Stimulated activated CD4-positive, alpha-beta T cell treated with anti-CD3 and anti-CD28 coated beads, Interleukin-15, amount 100 ng/mL, for 24 hours (primary cell): ENCODE measurements at regions not wholly inside any gene's neighbourhood (a gene's known extent, or its start where the extent isn't known, plus 50 kb on each side); places are given as distances from the start of the nearest gene placed in this dataset.

Experiments used
- DNase-seq: peaks from one replicate; pipeline ENCODE4 v3.0.0-alpha.2; 2020

DNA sequence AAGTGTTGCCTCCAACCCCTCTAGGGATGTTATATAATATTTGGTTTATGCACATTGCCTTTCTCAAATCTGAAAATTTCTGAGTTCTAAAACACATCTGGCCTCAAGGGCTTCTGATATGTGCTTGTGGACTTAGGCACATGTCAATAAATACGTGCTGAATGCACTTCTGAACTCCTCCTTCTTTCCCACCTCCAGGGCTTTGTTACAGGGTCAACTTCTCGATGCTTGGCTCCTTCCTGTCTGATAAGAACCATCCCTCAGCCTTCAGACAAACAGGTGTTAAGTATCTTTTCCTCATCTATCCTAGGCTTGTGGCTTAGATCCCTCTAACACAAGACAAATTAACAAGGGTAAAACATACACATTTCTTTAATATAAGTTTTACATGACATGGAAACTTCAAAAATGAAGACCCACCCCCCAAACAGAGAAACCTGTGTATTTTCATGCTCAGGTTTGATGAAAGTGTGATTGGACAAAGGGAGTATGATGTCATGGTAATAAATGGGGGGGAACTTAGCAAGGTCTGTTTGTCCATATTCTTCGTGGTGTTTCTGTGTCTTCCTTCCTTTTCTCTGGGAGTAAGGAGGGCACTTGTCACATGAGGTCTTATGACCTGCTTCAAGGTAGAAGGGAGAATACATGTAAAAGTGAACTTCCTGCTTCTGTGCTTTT is 326.9 kb downstream of the CD83 start:
- no peak for DNase-seq

GRCh38 chr6:14447240-14447639 is 329.7 kb downstream of the CD83 start:
- DNase-seq: no peak

DNA sequence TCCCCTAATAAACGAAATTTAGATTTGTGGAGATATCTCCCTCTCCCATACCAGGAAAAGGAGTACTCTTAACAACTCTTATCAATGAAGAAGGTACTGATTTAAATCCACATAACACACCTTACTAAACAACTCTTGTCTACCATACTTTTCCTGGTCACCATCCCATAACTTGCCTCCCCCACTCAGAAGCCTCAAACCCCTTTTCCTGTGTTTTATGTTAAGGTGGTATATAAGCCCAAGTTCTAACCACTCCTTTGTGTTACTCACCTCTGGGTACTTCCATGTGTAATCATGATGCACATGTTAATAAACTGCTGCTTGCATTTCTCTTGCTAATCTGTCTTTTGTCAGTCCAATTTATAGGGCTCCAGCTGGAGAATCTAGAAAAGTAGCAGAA is 330.7 kb downstream of the CD83 start:
- DNase-seq: no peak

GRCh38 chr6:14450133-14450504 is 332.5 kb downstream of the CD83 start:
- no peak for DNase-seq

- no peak for DNase-seq
These were observed 333.0 kb downstream of the CD83 start for GRCh38 chr6:14450578-14450977.

DNA sequence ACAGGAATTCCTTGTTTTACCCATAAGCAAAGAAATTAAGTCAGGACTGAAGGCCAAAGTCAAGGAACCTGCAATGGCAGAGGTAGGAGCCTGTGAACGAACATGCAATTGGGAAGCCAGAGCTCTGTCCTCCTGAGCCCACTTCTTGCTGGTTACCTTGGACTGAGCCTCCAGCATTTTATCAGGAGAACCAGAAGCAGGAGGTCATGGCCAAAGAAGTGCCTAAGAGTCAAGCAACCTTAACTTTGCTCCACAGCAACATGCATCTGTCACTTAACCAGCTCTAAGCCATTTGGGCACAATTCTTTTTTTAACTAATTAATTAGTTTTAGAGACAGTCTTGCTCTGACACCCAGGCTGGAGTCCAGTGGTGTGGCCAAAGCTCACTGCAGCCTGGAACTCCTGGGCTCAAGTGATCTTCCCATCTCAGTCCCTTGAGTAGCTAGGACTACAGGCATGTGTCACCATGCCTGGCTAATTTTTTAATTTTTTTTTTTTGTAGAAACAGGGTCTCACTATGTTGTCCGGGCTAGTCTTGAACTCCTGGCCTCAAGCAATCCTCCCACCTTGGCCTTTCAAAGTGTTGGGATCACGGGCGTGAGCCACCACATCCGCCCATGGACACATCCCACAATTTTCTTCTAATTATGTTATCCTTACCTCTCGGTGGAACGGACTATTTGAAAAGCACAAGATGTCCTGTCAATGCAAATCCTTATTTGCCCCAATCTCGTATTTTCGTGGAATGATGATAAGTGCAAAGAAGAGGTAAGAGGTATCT is 334.2 kb downstream of the CD83 start:
- DNase-seq: no peak

GRCh38 chr6:14452567-14453527 is 335.3 kb downstream of the CD83 start:
- DNase-seq: peak; percentile 79

DNA sequence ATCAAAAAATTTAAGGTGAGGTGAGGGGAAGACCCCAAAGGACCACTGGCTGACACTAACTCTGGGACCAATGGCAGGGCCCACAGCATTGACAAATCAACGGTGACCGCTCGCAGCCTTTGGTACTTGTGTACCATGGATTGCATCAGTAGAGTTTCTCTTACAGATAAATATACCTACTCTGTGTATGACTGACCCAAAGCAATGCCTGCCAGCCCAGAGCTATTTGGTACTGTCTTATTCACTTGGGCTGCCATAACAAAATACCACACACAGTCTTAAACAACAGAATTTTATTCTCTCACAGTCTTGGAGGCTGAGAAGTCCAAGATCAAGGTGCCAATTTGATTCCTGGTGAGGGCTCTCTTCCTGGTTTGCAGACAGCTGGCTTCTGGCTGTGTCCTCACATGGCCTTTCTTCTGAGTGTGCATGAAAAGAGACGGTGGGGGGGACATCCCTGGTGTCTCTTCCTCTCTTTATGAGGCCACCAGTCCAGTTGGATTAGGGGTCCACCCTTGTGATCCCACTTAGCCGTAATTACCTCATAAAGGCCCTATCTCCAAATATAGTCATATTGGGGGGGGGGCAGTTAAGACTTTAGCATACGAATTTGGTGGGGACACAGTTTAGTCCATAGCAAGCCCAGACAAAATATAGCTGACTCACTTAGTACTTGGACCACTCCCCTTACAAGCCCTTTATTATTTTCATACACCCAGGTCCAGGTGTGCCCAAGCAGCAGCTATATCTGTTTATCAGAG is 336.3 kb downstream of the CD83 start:
- no peak for DNase-seq

- DNase-seq: peak; percentile 66
These were observed 336.9 kb downstream of the CD83 start for GRCh38 chr6:14454473-14454775.

DNA sequence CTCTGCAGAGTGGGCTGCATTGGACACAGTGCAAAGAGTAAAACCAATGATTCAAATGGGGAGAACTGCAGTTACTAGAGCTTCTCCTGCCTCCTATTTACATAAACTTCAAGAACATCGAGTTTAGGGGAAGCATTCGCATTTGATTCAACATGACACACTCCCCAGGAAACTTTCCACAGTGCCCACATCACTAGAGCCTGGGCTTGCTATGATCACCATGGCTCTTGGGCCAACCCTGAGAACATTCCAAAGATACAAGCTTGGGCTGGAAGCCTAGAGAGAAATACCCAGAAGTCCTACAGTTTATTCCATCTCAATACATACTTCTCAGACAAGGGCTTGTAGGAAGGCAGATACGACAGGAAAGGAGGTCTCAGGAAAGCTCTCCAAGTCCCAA is 337.9 kb downstream of the CD83 start:
- DNase-seq: no peak

DNA sequence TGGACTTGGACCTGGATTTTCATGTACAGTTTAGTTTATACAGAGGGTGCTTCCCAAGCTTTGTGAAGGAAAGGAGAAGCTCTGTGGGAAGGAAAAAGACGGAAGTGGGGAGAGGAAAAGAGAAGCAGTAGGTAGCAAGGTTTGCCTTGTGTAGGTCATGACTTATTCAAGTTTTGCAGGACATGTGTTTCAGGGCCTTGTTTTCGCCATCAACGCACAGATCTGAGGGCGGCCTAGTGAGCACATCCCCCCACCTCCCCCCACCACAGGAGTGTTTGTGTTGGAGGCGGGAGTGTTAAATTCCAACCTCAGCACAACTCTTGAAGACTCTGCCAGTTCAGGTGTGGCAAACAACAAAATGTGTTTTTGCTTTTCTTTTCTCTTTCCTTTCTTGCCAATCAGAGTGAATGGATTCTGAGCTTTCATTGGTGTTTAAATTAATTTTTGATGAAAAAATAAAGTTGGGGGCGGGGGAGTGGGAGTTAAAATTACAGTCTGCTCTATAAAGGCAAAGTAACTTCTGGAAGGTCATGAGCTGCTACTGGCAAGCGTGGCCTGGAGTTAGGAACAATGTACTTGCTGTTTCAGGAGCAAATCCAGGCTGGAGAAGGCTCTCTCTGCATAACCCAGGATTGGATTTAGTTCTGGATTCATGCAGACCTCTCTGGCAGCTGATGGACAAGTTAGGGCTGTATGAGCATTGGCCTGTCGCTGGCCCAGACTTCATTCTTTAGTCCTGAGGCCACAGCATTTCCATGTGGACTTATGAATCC is 338.5 kb downstream of the CD83 start:
- no peak for DNase-seq

DNA sequence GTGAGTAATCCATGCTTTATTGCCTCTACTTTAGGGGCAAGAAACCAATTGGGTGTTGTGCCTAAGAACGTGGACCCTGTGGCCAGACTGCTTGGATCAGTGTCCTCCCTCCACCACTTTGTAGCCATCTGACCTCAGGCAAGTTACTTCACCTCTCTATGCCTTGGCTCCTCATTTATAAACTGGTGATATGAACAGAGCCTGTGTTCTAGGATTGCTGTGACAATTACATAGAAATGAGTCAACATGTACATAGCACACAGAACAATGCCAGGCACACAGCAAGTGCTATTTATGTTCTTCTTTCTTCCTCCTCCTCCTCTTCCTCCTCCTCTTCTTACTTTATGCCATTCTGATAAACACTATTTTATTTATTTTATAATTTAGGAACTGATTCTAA is 339.4 kb downstream of the CD83 start:
- no peak for DNase-seq

DNA sequence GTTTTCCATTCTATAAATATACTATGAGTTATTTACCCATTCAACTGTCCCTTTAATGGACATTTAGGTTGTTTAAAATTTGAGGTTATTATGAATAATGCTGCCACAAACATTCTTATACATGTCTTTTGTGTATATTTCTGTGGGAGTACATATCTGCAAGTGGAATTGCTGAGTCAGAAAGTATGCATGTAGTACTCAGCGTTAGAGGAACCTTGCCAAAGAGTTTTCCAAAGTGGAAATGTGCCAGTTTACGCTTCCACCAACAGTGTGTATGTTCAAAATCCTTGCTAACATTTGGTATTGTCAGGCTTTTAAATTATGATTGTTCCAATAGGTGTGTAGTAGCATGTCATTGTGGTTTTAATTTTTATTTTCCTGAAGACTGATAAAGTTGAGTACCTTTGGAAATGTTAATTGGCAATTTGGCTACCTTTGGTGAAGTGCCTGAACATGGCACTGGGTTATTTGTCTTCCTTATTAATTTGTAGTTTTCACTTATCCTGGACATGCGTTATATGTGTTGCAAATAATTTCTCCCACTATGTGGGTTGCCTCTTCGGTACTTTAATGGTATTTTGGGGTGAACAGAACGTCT is 341.2 kb downstream of the CD83 start:
- DNase-seq: no peak

GRCh38 chr6:14459315-14459714 is 341.7 kb downstream of the CD83 start:
- no peak for DNase-seq

DNA sequence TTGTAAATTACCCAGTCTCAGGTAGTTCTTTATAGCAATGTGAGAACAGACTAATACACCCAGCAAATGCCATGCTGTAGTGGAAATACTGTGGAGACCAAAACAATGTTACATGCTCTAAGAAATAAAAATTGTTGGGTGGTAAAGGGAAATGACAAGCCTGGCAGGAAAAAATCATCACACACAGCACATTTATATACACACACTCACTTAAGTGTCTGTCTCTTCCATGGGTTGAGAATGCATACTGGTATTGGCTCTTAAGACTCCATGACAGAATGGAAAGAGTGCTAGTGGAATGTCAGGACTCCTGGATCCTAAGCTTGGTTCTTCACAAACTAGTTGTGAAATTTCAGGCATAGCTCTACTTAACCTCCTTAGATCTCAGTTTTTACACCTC is 343.0 kb downstream of the CD83 start:
- DNase-seq: no peak

GRCh38 chr6:14462135-14462534 is 344.6 kb downstream of the CD83 start:
- DNase-seq: no peak

GRCh38 chr6:14462566-14462965 is 345.0 kb downstream of the CD83 start:
- DNase-seq: no peak

GRCh38 chr6:14463110-14463509 is 345.5 kb downstream of the CD83 start:
- DNase-seq: no peak

- DNase-seq: no peak
These were observed 346.5 kb downstream of the CD83 start for GRCh38 chr6:14464055-14464454.

DNA sequence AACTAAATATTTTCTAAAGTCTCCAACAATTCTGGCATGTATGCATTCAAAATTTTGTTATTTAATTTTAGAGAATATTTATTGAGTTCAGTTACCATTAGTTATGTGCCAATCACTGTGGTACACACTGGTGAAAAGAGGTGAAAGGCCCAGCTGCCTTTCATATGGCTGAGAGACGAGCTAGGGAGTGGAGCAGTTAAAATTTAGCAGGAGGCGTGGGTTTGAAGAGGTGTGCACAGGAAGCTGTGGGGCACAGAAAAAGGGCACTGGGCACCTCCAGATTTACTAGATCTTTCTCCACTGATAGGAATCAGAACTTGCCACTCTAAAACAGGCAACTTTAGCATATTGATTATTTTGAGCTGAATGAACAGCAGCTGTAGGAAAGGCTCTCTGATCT is 347.1 kb downstream of the CD83 start:
- DNase-seq: no peak

GRCh38 chr6:14466278-14466677 is 348.7 kb downstream of the CD83 start:
- no peak for DNase-seq

DNA sequence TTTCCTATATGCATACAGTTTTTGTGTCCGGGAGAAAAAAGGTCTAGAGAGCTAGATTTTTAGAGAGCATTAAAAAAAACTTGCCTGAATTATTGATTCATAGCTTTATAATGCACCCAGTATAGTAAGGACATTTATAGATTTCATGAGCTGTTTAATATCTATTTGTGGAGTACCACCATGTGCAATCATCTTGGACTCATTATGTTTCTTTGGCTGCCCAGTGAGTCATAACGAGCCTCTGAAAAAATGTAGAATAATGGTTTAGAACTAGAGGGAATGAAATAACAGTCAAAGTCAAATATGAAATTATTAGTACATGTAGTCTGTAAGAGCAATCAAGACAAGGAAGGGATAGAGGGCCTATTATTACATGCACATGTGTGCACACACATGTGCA is 350.0 kb downstream of the CD83 start:
- no peak for DNase-seq
